Dendritic cell treated with granulocyte-macrophage colony-stimulating factor and Interleukin-4, amounts not matched to agents 40 ng/mL and 50 ng/mL, for 4 days (primary cell): ENCODE measurements at regions not wholly inside any gene's neighbourhood (a gene's known extent, or its start where the extent isn't known, plus 50 kb on each side); places are given as distances from the start of the nearest gene placed in this dataset.

ENCODE experiments used
- H3K27ac Mint-ChIP-seq: one replicate; pipeline ENCODE4 v1.8.0; 2022; ENCODE audit warnings: mild to moderate bottlenecking, mixed read lengths
- H3K27me3 Mint-ChIP-seq: one replicate; pipeline ENCODE4 v1.8.0; 2022; ENCODE audit warnings: mild to moderate bottlenecking, mixed read lengths
- H3K36me3 Mint-ChIP-seq: one replicate; pipeline ENCODE4 v1.8.0; 2022; ENCODE audit warnings: low read depth, mixed read lengths
- H3K4me1 Mint-ChIP-seq: one replicate; pipeline ENCODE4 v1.8.0; 2022; ENCODE audit warnings: low read depth, mixed read lengths
- H3K4me3 Mint-ChIP-seq: one replicate; pipeline ENCODE4 v1.8.0; 2022; ENCODE audit warnings: mild to moderate bottlenecking, moderate library complexity, mixed read lengths
- H3K9me3 Mint-ChIP-seq: one replicate; pipeline ENCODE4 v1.8.0; 2022; ENCODE audit warnings: mixed read lengths
- intact Hi-C: fragments of 100-400 bp; cut with micrococcal nuclease; formaldehyde crosslinking; loops from one replicate; pipeline ENCODE4 v1.15.0; 2022

DNA sequence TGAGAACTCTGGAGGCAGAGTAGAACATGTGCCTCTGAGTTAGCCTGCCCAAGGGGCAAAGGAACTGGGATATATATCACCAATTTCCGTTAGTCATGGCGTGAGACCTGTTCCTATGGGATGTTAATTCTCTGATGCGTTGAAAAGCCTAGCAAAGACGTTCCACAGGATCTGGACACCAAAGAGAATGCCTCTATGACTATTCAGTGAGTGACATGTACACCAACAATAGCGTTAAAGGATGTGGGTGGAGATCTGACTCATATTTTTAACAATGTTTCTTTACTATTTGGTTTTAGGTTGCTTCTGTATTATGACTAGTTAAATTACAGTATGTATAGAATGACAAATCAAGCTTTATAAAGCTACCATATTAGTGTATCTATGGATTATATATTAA lies 320.9 kb upstream of the MC4R start:
- intact Hi-C loops = no loop called here
- no peak overlapping the region for H3K4me3 Mint-ChIP-seq
- no peaks in the 10 kb centered on the region for H3K36me3 Mint-ChIP-seq
- H3K4me1 Mint-ChIP-seq = no peaks in the 10 kb centered on the region
- no peaks in the 10 kb centered on the region for H3K9me3 Mint-ChIP-seq
- no peaks in the 10 kb centered on the region for H3K27me3 Mint-ChIP-seq
- no peak overlapping the region for H3K27ac Mint-ChIP-seq

DNA sequence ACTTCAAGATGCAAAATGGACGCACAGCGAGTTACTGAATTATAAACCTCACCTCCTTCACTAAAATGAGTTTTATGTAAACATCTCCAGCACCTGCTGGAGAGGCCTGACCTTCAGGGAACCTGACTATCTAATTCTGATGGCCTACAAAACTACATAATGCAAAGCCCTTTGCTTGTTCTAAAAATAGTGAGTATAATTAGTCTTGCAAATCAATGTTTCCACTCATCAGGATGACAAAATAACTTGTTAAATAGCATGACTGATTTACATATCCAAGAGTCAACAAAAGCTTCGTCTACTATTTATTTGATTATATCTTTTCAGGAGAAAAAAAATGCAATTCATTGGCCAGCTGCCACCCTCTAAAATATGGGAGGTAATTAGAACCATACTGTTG lies 326.3 kb upstream of the MC4R start:
- intact Hi-C loops = no loop called here
- Mint-ChIP-seq H3K36me3 (no peaks in the 10 kb centered on the region), H3K4me1 (no peaks in the 10 kb centered on the region), H3K27me3 (no peaks in the 10 kb centered on the region), H3K4me3 (no peak overlapping the region), H3K9me3 (no peaks in the 10 kb centered on the region), H3K27ac (no peak overlapping the region)

DNA sequence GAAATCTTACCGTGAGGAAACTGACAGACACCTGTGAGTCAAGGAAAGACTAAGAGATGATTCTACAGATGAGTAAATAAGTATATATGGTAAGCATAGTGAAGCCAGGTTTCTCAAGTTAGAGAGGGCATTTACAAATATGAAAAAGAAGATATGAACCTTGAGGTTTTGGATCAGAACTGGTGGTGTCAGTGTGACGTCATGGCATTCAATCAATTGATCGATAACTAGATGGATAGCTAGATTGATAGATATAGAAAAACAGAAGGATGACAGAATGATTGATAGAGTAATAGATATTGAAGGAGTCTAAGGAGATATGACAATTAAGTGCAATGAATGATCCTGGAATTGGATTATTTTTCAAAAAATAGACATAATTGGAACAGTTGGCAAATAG lies 350.2 kb upstream of the MC4R start:
- H3K9me3 Mint-ChIP-seq = no peaks in the 10 kb centered on the region
- H3K4me1 Mint-ChIP-seq = no peaks in the 10 kb centered on the region
- H3K36me3 Mint-ChIP-seq = no peaks in the 10 kb centered on the region
- intact Hi-C loops = no loop called here
- H3K4me3 Mint-ChIP-seq = no peak overlapping the region
- no peaks in the 10 kb centered on the region for H3K27me3 Mint-ChIP-seq
- no peak overlapping the region for H3K27ac Mint-ChIP-seq

DNA sequence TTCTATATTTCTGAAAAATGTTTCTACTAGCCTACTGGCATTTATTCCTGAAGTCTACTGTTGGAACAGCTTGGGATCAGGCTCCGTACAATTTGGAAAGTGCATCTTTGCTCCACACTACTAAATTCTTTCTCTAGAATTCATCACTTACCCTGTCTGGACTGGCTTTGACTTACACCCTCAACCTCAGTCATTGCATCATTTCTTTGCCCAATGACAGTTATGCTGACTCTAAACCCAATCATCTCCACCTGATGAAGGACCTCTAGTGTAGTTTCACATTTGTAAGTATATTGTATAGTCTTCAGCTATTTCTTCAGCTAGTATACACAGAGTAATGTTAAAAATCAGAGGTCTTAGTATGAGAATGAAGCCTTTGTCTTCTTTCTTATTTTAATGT lies 359.6 kb upstream of the MC4R start:
- H3K27ac Mint-ChIP-seq = no peak overlapping the region
- no peaks in the 10 kb centered on the region for H3K4me1 Mint-ChIP-seq
- H3K27me3 Mint-ChIP-seq = no peaks in the 10 kb centered on the region
- no peak overlapping the region for H3K4me3 Mint-ChIP-seq
- no peaks in the 10 kb centered on the region for H3K9me3 Mint-ChIP-seq
- intact Hi-C loops = no loop called here
- H3K36me3 Mint-ChIP-seq = no peaks in the 10 kb centered on the region

- Mint-ChIP-seq H3K27me3 (no peaks in the 10 kb centered on the region), H3K36me3 (no peaks in the 10 kb centered on the region), H3K4me1 (no peaks in the 10 kb centered on the region), H3K27ac (no peak overlapping the region), H3K9me3 (no peaks in the 10 kb centered on the region), H3K4me3 (no peak overlapping the region)
- intact Hi-C loops = no loop called here
Measured at GRCh38 chr18:60739212-60739611, 366.6 kb upstream of the MC4R start.

GRCh38 chr18:60740313-60740712 lies 367.7 kb upstream of the MC4R start:
- H3K4me3 Mint-ChIP-seq = no peak overlapping the region
- intact Hi-C loops = no loop called here
- H3K27ac Mint-ChIP-seq = no peak overlapping the region
- no peaks in the 10 kb centered on the region for H3K27me3 Mint-ChIP-seq
- no peaks in the 10 kb centered on the region for H3K9me3 Mint-ChIP-seq
- H3K36me3 Mint-ChIP-seq = no peaks in the 10 kb centered on the region
- H3K4me1 Mint-ChIP-seq = no peaks in the 10 kb centered on the region

GRCh38 chr18:60746491-60746890 lies 373.9 kb upstream of the MC4R start:
- Mint-ChIP-seq H3K36me3 (no peaks in the 10 kb centered on the region), H3K4me1 (no peaks in the 10 kb centered on the region), H3K9me3 (no peaks in the 10 kb centered on the region), H3K27ac (no peak overlapping the region), H3K27me3 (no peaks in the 10 kb centered on the region), H3K4me3 (no peak overlapping the region)
- intact Hi-C loops = no loop called here

GRCh38 chr18:60746919-60747318 lies 374.3 kb upstream of the MC4R start:
- no peaks in the 10 kb centered on the region for H3K4me1 Mint-ChIP-seq
- H3K36me3 Mint-ChIP-seq = no peaks in the 10 kb centered on the region
- no peaks in the 10 kb centered on the region for H3K27me3 Mint-ChIP-seq
- H3K9me3 Mint-ChIP-seq = no peaks in the 10 kb centered on the region
- intact Hi-C loops = no loop called here
- no peak overlapping the region for H3K4me3 Mint-ChIP-seq
- no peak overlapping the region for H3K27ac Mint-ChIP-seq

GRCh38 chr18:60753753-60754152 lies 381.2 kb upstream of the MC4R start:
- Mint-ChIP-seq H3K27ac (no peak overlapping the region), H3K4me1 (no peaks in the 10 kb centered on the region), H3K9me3 (no peaks in the 10 kb centered on the region), H3K27me3 (no peaks in the 10 kb centered on the region), H3K4me3 (no peak overlapping the region), H3K36me3 (no peaks in the 10 kb centered on the region)
- intact Hi-C loops = no loop called here

- no peaks in the 10 kb centered on the region for H3K36me3 Mint-ChIP-seq
- H3K4me1 Mint-ChIP-seq = no peaks in the 10 kb centered on the region
- H3K27ac Mint-ChIP-seq = no peak overlapping the region
- no peaks in the 10 kb centered on the region for H3K9me3 Mint-ChIP-seq
- intact Hi-C loops = no loop called here
- no peaks in the 10 kb centered on the region for H3K27me3 Mint-ChIP-seq
- no peak overlapping the region for H3K4me3 Mint-ChIP-seq
Measured at GRCh38 chr18:60754413-60755009, 381.9 kb upstream of the MC4R start.

GRCh38 chr18:60755134-60755533 lies 382.6 kb upstream of the MC4R start:
- intact Hi-C loops = no loop called here
- no peaks in the 10 kb centered on the region for H3K4me1 Mint-ChIP-seq
- H3K4me3 Mint-ChIP-seq = no peak overlapping the region
- no peaks in the 10 kb centered on the region for H3K36me3 Mint-ChIP-seq
- H3K9me3 Mint-ChIP-seq = no peaks in the 10 kb centered on the region
- no peaks in the 10 kb centered on the region for H3K27me3 Mint-ChIP-seq
- no peak overlapping the region for H3K27ac Mint-ChIP-seq

- H3K27me3 Mint-ChIP-seq = no peaks in the 10 kb centered on the region
- no peak overlapping the region for H3K27ac Mint-ChIP-seq
- H3K36me3 Mint-ChIP-seq = no peaks in the 10 kb centered on the region
- H3K4me1 Mint-ChIP-seq = no peaks in the 10 kb centered on the region
- no peak overlapping the region for H3K4me3 Mint-ChIP-seq
- intact Hi-C loops = no loop called here
- peaks cover 41% of the 10 kb centered on the region for H3K9me3 Mint-ChIP-seq
Measured at GRCh38 chr18:60775978-60776377, 403.4 kb upstream of the MC4R start.

GRCh38 chr18:60784161-60784560 lies 411.6 kb upstream of the MC4R start:
- H3K4me1 Mint-ChIP-seq = no peaks in the 10 kb centered on the region
- H3K36me3 Mint-ChIP-seq = no peaks in the 10 kb centered on the region
- H3K27ac Mint-ChIP-seq = no peak overlapping the region
- no peaks in the 10 kb centered on the region for H3K27me3 Mint-ChIP-seq
- peaks cover 8% of the 10 kb centered on the region for H3K9me3 Mint-ChIP-seq
- H3K4me3 Mint-ChIP-seq = no peak overlapping the region
- intact Hi-C loops = no loop called here

GRCh38 chr18:60794802-60795201 lies 422.2 kb upstream of the MC4R start:
- Mint-ChIP-seq H3K27ac (no peak overlapping the region), H3K4me3 (no peak overlapping the region), H3K9me3 (peaks cover 10% of the 10 kb centered on the region), H3K4me1 (no peaks in the 10 kb centered on the region), H3K36me3 (no peaks in the 10 kb centered on the region), H3K27me3 (no peaks in the 10 kb centered on the region)
- intact Hi-C loops = no loop called here

DNA sequence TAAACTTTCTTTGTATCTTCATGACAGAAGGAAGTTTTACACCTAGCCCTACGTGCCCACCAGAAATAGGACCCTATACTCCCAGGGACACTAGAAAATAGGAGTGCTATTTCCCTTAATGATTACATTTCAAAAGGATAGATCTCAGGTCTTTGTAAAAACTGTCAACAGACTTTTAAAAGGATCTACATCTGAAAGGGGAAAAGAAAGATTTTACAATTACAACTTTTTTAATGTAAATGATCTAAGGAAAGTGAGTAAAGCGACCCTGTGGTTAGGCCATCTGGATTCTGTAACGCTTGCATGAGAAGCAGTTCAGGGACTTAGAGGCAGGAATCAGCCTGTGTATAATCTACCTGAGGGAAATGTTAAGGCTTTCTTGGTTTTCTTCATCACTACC lies 431.8 kb upstream of the MC4R start:
- intact Hi-C loops = no loop called here
- Mint-ChIP-seq H3K27ac (no peak overlapping the region), H3K36me3 (no peaks in the 10 kb centered on the region), H3K4me3 (no peak overlapping the region), H3K27me3 (no peaks in the 10 kb centered on the region), H3K9me3 (peaks cover 9% of the 10 kb centered on the region), H3K4me1 (no peaks in the 10 kb centered on the region)
